ENCODE measurements at regions not wholly inside any gene's neighbourhood (a gene's known extent, or its start where the extent isn't known, plus 50 kb on each side); places are given as distances from the start of the nearest gene placed in this dataset.
"Not testable (repeated sequence)": the region's sequence is repeated elsewhere in the genome, so short reads cannot be mapped to it uniquely, and the experiment has no call there.

GRCh38 chr6:137975188-137975940 is 108.3 kb downstream of the TNFAIP3 start:
- Histone ChIP-seq H3K9me3 (no peaks in the 10 kb centered on the region), H3K36me3 (no peaks in the 10 kb centered on the region), H3K4me3 (no peak overlapping the region), H3K4me1 (peaks cover 0 to 17% of the 10 kb centered on the region in 2 donors), H3K27ac (peak overlapping the region in 1 of 2 donors; percentile 57), H3K27me3 (no peaks in the 10 kb centered on the region)
- intact Hi-C loops (cut with DNase I) = loop anchor here in 1 of 2 donors (10.0 kb wide), 1 partner anchor 271 kb away; no protein-coding TSS in a partner anchor
- TF ChIP-seq, protein P1, sequence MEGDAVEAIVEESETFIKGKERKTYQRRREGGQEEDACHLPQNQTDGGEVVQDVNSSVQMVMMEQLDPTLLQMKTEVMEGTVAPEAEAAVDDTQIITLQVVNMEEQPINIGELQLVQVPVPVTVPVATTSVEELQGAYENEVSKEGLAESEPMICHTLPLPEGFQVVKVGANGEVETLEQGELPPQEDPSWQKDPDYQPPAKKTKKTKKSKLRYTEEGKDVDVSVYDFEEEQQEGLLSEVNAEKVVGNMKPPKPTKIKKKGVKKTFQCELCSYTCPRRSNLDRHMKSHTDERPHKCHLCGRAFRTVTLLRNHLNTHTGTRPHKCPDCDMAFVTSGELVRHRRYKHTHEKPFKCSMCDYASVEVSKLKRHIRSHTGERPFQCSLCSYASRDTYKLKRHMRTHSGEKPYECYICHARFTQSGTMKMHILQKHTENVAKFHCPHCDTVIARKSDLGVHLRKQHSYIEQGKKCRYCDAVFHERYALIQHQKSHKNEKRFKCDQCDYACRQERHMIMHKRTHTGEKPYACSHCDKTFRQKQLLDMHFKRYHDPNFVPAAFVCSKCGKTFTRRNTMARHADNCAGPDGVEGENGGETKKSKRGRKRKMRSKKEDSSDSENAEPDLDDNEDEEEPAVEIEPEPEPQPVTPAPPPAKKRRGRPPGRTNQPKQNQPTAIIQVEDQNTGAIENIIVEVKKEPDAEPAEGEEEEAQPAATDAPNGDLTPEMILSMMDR (IDR thresholded peaks at IDR 0.05) = peak in 1 of 2 donors; percentile 14
- DNase-seq (peak in 1 of 4 donors; percentile 10), ATAC-seq (peak; percentile 32)

DNA sequence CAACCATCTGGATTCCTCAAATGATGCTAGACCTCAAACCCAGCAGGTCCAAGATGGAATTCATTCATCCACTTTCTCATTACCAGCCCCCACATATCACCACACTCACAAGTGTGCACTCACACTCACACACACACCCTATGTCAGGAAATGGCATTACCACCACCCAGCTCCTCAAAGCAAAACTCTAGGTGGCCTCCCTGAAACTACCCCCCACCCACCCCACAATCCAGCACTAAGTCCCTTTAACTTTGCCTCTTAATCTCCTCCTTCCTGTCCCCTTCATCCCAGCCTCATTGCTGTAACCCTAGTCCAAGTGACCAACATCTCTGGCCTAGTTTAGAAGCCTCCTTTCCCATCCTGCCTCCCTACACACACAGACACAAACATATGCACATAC is 109.4 kb downstream of the TNFAIP3 start:
- intact Hi-C loops (cut with DNase I) = loop anchor here in 1 of 2 donors (10.0 kb wide), 1 partner anchor 272 kb away; no protein-coding TSS in a partner anchor
- Histone ChIP-seq H3K4me1 (peaks cover 0 to 17% of the 10 kb centered on the region in 2 donors), H3K4me3 (no peak overlapping the region), H3K27me3 (no peaks in the 10 kb centered on the region), H3K36me3 (no peaks in the 10 kb centered on the region), H3K9me3 (no peaks in the 10 kb centered on the region), H3K27ac (no peak overlapping the region)
- TF ChIP-seq, protein P1 (IDR thresholded peaks at IDR 0.05) = no peak
- ATAC-seq (no peak), DNase-seq (no peak)

- Histone ChIP-seq H3K4me3 (no peak overlapping the region), H3K36me3 (no peaks in the 10 kb centered on the region), H3K9me3 (no peaks in the 10 kb centered on the region), H3K27me3 (no peaks in the 10 kb centered on the region), H3K27ac (no peak overlapping the region), H3K4me1 (peaks cover 0 to 17% of the 10 kb centered on the region in 2 donors)
- intact Hi-C loops (cut with DNase I) = loop anchor here in 1 of 2 donors (10.0 kb wide), 1 partner anchor 272 kb away; no protein-coding TSS in a partner anchor
- ATAC-seq (no peak), DNase-seq (no peak)
- TF ChIP-seq, protein P1 (IDR thresholded peaks at IDR 0.05) = no peak
Measured at GRCh38 chr6:137977206-137977605, 110.1 kb downstream of the TNFAIP3 start.

DNA sequence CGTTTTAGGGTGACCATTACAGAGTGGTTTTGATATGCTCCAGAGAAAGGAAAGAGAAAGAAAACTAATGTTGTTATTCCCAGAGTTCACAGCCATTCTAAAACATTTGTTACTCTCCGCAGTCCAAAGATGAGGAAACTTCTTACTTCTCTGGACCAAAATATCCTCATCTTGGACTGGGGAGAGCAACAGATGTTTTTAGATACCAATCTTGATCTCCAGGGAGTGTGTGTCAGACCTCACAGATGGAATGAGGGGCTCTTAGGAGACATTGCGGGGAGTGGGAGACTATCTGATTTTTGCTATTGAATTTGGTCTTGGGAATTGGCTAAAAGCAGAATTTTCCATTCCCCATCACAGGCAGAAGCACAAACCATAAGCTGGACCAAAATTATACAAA is 110.8 kb downstream of the TNFAIP3 start:
- H3K4me3 ChIP-seq = no peak overlapping the region
- ATAC-seq = no peak
- peaks cover 0 to 17% of the 10 kb centered on the region in 2 donors for H3K4me1 ChIP-seq
- no peak for DNase-seq
- no peak overlapping the region for H3K27ac ChIP-seq
- H3K36me3 ChIP-seq = no peaks in the 10 kb centered on the region
- H3K9me3 ChIP-seq = no peaks in the 10 kb centered on the region
- intact Hi-C loops (cut with DNase I) = loop anchor here in 1 of 2 donors (10.0 kb wide), 1 partner anchor 273 kb away; no protein-coding TSS in a partner anchor
- no peaks in the 10 kb centered on the region for H3K27me3 ChIP-seq
- TF ChIP-seq, protein P1 (IDR thresholded peaks at IDR 0.05) = no peak

- intact Hi-C loops (cut with DNase I) = loop anchor here in 1 of 2 donors (10.0 kb wide), 1 partner anchor 274 kb away; no protein-coding TSS in a partner anchor
- no peak overlapping the region for H3K4me3 ChIP-seq
- no peak overlapping the region for H3K27ac ChIP-seq
- H3K27me3 ChIP-seq = no peaks in the 10 kb centered on the region
- H3K9me3 ChIP-seq = no peaks in the 10 kb centered on the region
- peaks cover 0 to 17% of the 10 kb centered on the region in 2 donors for H3K4me1 ChIP-seq
- TF ChIP-seq, protein P1 (IDR thresholded peaks at IDR 0.05) = no peak
- peak; percentile 64 for ATAC-seq
- H3K36me3 ChIP-seq = no peaks in the 10 kb centered on the region
- no peak for DNase-seq
Measured at GRCh38 chr6:137978252-137978896, 111.3 kb downstream of the TNFAIP3 start.

DNA sequence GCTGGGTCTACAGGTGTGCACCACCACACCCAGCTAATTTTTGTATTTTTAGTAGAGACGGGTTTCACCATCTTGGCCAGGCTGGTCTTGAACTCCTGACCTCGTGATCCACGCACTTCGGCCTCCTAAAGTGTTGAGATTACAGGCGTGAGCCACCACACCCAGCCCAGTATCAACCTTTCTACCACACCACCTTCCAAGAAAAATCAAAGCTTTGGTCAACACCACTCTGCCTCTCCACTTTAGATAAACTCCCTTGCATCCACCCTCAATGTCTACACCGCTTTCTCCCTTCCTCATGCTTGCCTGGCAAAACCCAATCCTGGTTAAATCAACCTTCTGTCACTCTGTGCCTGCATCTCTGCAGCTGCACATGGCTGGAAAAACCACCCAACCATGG is 112.2 kb downstream of the TNFAIP3 start:
- peaks cover 0 to 17% of the 10 kb centered on the region in 2 donors for H3K4me1 ChIP-seq
- not testable (repeated sequence) for H3K36me3 ChIP-seq, DNase-seq, ATAC-seq, H3K4me3 ChIP-seq, H3K27me3 ChIP-seq, H3K9me3 ChIP-seq, H3K27ac ChIP-seq
- intact Hi-C loops (cut with DNase I) = loop anchor here in 1 of 2 donors (10.0 kb wide), 1 partner anchor 274 kb away; no protein-coding TSS in a partner anchor

All from left lung (tissue), 4 donors.